GM12873 (cell line): ENCODE measurements at regions not wholly inside any gene's neighbourhood (a gene's known extent, or its start where the extent isn't known, plus 50 kb on each side); places are given as distances from the start of the nearest gene placed in this dataset.

Experiments
- TF ChIP-seq, protein P1 (sequence below): IDR thresholded peaks from 2 replicates; pipeline ENCODE4 v1.5.1; 2012; ENCODE audit warnings: low read depth, mild to moderate bottlenecking, moderate library complexity, low read length, control low read depth; ENCODE audit not compliant: insufficient read depth; ENCODE audit errors: missing control alignments

DNA sequence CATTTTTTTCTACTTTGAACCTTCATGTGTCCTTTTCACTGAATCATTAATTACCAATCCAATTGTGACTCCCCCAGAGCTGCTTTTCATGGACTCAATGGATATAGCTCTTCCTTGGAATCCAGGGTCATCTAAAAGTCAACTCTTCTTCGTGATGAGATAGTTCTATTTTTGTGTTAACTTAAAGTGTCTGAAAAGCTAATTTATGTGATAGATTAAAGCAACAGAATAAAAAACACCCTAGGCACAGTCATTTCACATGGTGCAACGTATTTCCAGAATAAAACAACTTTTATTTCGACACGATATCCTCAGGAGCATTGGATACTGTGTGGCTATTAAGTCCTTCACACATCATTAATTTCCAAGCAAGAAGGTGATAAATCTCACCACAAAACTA, 250.6 kb upstream of the SPHKAP start:
- TF ChIP-seq, protein P1, sequence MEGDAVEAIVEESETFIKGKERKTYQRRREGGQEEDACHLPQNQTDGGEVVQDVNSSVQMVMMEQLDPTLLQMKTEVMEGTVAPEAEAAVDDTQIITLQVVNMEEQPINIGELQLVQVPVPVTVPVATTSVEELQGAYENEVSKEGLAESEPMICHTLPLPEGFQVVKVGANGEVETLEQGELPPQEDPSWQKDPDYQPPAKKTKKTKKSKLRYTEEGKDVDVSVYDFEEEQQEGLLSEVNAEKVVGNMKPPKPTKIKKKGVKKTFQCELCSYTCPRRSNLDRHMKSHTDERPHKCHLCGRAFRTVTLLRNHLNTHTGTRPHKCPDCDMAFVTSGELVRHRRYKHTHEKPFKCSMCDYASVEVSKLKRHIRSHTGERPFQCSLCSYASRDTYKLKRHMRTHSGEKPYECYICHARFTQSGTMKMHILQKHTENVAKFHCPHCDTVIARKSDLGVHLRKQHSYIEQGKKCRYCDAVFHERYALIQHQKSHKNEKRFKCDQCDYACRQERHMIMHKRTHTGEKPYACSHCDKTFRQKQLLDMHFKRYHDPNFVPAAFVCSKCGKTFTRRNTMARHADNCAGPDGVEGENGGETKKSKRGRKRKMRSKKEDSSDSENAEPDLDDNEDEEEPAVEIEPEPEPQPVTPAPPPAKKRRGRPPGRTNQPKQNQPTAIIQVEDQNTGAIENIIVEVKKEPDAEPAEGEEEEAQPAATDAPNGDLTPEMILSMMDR, result no peak

DNA sequence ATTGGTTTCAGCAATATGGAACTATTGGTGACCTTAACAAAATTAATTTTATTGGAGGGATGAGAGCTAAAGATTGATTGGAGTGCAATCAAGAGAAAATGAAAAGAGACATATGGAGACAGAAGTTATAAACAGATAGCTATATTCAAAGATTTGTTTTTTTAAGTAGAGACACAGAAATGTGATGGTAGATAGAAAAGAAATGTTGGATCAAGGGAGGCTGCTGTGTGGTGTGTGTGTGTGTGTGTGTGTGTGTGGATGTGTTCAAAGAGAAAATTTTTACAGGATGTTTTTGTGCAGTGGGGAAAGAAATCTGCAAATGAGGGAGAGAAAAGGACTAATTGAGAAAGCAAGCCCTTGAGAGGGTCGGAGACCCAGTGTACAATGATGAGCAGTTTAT, 249.5 kb upstream of the SPHKAP start:
- TF ChIP-seq, protein P1, result no peak

DNA sequence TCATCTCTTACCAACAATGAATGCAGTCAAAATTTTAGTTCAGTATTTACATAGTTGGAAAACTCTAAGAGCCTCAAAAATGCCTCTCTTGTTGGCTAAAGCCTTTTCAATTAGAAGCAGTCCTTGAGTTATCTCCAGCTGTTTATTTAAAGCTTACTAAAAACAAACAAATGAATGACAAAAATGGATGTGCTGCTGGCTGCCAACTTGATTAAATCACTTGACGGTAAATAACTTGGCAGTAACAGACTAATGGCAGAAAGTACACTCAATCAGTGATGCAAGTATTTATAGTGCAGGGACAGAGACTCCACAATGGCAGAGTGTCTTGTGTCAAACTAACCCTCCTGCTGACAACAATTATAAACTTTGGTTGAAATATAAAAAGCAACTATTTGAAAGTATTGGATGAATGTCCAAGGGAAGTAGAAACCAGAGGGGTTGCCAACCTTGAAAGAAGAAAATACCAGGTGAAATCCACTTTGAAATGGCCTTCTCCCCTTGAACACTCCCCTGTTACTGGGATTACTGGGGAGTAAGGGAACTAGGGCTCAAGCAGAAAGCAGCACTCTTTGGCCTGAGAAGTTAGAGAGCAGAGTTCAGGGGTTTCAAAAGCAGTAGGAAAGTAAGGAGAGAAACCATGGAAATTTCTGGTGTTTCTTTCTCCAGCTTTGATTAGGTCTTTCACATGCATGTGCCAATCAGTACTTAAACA, 245.2 kb upstream of the SPHKAP start:
- TF ChIP-seq, protein P1, result no peak

DNA sequence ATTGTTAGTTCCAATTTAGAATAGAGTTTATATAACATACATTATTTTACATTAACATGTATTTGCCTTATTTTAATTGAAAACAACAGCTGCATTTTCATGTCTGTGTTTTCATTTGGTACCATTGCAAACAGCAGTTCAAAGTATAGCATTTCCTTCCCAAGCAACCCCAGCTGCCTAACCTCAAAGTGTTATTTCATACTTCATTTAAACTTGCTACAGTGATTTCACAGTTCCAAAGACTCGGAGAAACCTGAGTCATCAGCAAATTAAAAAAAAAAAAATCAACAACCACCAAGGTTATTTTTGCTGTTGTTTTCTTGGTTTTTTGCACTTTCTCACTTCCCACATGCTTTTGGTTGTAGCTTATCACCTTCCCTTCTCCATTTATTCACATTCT, 236.5 kb upstream of the SPHKAP start:
- TF ChIP-seq, protein P1, result no peak

DNA sequence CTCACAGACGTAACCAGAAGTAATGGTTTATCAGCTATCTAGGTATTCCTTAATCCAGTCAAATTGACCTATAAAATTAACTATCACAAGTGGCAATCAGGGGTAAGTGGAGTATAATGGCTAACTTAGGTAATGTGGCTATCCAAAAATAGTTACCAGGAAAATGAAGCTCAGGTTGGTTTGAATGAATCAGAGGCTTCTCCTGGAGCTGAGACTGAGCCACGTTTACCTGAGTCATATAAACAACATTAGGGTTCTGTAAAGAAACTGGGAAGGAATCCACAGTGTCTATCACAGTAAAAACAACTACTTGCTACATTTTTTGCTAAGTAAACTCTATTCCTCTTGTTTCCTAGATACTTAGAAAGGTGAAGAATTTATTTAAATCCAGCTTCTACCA, 236.0 kb upstream of the SPHKAP start:
- TF ChIP-seq, protein P1, result no peak

DNA sequence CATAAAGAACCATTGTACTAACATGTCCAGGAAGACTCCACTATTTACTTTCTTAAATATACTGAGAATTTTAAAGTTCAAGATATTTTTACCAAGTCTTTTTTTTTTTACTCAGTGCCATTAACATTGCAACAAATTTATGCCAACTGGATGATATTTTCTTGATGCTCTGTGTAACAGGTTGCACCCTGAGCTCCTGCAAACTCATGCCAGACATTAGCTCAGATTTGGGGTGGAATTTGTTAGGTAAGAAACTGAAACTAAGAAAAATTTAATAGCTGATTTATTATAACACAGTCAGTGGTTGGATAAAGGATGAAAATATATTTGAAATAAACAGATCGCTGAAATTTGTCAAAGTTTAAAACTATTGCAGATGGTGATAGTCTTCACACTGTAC, 228.6 kb upstream of the SPHKAP start:
- TF ChIP-seq, protein P1, result no peak

DNA sequence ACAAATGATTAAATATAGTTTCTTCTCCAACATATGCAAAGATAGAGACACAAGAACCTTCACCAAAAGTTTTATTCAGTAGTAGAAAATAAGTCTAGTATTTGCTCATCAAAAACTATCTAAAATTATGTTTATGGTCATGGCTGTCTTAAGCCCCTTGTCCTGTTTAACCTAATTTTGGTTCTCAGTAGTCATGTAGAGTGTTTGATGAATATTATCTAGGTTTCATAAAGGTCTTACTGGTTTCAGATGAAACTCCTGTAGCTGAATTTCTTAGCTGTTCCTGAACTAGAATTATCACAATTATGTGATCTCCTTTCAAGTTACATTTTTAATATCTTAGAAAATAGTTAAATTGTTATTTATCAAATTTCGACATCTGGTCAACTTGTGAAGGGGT, 228.0 kb upstream of the SPHKAP start:
- TF ChIP-seq, protein P1, result no peak
